Colon (tissue), 2 donors: ENCODE measurements at regions not wholly inside any gene's neighbourhood (a gene's known extent, or its start where the extent isn't known, plus 50 kb on each side); places are given as distances from the start of the nearest gene placed in this dataset.
"Not testable (repeated sequence)": the region's sequence is repeated elsewhere in the genome, so short reads cannot be mapped to it uniquely, and the experiment has no call there.

Experiments
- FAIRE-seq: peaks from 2 replicates; lab custom pipeline; 2012; peaks lifted over from hg19 to GRCh38; lab: Jason Lieb, UNC
- donor health status: control.
- donor health status: control.

DNA sequence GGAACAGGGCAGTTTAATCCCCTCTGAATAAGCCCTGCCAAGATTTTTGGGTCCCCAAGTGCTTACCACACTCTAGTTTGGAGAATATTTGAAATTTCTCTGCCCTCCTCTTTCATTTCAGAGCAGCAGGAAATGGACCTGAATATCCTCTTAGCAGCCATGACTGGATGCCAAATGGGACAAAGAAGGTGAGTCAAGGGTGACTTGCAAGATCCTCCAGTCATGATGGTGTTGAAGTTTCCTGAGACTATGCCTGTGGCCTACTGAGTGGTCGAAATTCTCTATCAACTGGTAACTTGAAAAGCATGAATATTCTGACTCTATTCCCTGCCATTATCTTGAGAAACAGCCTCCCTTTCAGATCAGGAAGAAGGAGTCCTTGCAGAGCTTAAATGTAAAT lies 1674.7 kb upstream of the SEL1L start:
- no peak for FAIRE-seq

- FAIRE-seq, result no peak
Measured at GRCh38 chr14:83217492-83217891, 1683.8 kb upstream of the SEL1L start.

- no peak for FAIRE-seq
Measured at GRCh38 chr14:83247924-83248639, 1714.4 kb upstream of the SEL1L start.

GRCh38 chr14:83251402-83251801 lies 1717.7 kb upstream of the SEL1L start:
- FAIRE-seq, result no peak

GRCh38 chr14:83253870-83254269 lies 1720.2 kb upstream of the SEL1L start:
- FAIRE-seq, result no peak

DNA sequence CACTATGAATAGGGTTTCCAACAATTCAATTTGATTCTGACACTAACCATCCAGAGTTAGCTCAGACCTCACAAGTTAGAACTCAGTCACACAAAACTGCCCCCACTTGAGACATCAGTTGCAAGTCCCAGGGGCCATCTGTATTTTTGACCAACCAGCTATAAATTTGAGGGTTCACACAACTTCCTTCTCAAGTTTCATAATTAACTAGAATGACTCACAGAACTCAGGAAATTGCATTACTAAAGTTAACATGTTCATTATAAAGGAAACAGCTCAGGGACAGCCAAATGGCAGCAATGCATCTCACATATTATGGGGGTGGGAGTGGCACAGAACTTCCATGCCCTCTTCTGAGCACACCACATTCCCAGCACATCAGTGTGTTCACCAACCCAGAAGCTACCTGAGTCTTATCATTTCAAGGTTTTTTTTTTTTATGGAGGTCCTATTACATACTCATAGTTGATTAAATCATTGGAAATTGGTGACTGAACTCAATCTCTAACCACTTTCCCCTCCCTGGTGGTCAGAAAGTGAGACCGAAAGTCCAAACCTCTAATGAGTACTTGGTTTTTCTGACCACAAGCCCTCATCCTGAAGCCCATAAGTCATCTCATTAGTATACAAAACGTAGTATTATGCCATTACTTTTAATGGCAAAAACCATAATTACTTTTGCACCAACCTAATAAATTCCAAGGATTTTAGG lies 1721.5 kb upstream of the SEL1L start:
- FAIRE-seq, result no peak

- no peak for FAIRE-seq
Measured at GRCh38 chr14:83255727-83256090, 1722.1 kb upstream of the SEL1L start.

- no peak for FAIRE-seq
Measured at GRCh38 chr14:83257466-83258439, 1724.1 kb upstream of the SEL1L start.

- FAIRE-seq, result no peak
Measured at GRCh38 chr14:83260751-83261150, 1727.1 kb upstream of the SEL1L start.

GRCh38 chr14:83269583-83269982 lies 1735.9 kb upstream of the SEL1L start:
- no peak for FAIRE-seq

DNA sequence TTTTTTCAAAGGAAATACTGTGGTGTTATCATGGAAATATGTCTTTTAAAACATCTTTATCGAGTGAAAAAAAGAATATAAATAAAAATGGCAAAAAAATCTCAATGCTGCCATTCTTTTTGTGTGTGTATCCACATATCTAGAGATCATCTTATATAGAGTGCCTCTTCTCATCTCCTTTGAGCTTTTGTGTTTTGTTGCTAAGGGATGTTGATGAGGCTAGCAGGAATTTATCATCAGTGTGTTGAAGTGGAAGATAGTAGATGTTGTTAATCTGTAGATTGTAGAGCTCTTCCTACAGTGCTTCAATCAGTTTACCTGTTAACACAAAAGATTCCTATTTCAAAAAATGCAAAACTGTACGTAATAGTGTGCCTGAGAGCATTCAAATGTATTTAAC lies 1738.0 kb upstream of the SEL1L start:
- no peak for FAIRE-seq

- no peak for FAIRE-seq
Measured at GRCh38 chr14:83280719-83281118, 1747.1 kb upstream of the SEL1L start.

- FAIRE-seq, result no peak
Measured at GRCh38 chr14:83282706-83283105, 1749.1 kb upstream of the SEL1L start.

GRCh38 chr14:83287300-83287699 lies 1753.6 kb upstream of the SEL1L start:
- no peak for FAIRE-seq

DNA sequence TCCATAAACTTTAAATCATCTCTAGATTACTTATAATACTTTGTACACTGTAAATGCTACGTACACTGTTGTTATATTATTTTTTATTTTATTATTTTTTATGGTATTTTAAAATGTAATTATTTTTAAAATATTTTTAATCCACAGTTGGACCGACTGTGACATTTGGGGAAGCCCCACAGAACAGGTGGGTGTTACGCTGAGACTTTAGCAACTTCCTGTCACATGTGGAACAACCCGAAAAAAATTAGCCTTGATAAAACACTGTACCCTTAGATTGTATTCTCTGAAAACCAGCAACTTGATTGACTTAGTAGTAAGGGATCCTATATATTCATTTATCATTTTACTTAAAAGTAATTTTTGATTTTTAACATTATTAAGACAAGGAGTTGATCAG lies 1755.7 kb upstream of the SEL1L start:
- no peak for FAIRE-seq

- no peak for FAIRE-seq
Measured at GRCh38 chr14:83289896-83290295, 1756.2 kb upstream of the SEL1L start.

GRCh38 chr14:83290447-83290846 lies 1756.8 kb upstream of the SEL1L start:
- FAIRE-seq, result no peak

- no peak for FAIRE-seq
Measured at GRCh38 chr14:83291714-83292113, 1758.1 kb upstream of the SEL1L start.

DNA sequence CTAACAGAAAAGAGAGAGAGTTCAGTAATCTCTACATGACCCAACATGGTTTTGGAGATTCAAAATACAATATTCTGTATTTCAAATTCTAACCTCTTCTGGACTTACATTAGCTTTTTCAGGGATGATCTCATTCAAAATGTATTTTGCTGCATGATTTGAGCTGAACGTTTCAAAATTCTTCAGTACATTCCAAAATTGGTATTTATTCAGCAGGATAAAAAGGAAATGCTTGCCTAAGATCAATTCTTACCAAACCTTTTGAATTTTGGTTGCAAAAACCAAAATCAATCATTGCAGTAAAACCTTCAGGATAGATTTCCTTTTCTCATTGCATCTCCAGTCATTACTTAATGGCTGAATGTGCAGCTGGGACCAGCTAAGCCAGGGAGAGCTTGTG lies 1761.3 kb upstream of the SEL1L start:
- FAIRE-seq, result no peak

DNA sequence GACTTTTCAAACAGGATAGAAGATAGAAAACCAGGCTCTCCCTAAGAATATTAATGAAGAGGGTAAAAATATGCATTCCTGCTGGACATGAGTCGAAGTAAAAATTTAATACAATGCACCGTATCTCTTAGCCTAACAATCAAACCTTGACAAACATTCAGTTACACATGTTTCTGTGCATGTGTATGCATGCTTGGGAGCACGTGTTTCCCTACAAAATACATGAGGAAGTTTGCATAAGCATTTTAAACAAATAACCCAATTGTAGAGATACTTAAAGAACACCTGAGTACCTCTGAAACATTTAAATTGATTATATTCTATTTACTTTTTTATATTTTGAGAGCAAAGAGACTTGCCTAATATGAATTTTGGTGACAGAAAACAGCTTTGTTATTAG lies 1763.7 kb upstream of the SEL1L start:
- FAIRE-seq, result no peak

DNA sequence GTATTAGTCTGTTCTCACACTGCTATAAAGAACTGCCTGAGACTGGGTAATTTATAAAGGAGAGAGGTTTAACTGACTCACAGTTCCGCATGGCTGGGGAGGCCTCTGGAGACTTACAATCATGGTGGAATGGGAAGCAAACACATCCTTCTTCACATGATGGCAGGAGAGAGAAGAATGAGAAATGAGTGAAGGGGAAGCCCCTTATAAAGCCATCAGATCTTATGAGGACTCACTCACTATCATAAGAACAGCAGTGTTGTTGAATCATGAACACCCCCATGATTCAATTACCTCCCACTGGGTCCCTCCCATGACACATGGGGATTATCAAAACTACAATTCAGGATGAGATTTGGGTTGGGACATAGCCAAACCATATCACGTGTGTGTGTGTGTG lies 1764.4 kb upstream of the SEL1L start:
- FAIRE-seq, result not testable (repeated sequence)

- no peak for FAIRE-seq
Measured at GRCh38 chr14:83300476-83301064, 1766.9 kb upstream of the SEL1L start.
